DMS53 (cell line): ENCODE measurements at regions not wholly inside any gene's neighbourhood (a gene's known extent, or its start where the extent isn't known, plus 50 kb on each side); places are given as distances from the start of the nearest gene placed in this dataset.
"Not testable (repeated sequence)": the region's sequence is repeated elsewhere in the genome, so short reads cannot be mapped to it uniquely, and the experiment has no call there.

Experiments used
- DNase-seq: peaks from one replicate; lab custom pipeline; 2025; lab: John Stamatoyannopoulos, UW

GRCh38 chr14:30266290-30266689 lies 292.7 kb upstream of the G2E3 start:
- no peak for DNase-seq

- DNase-seq = no peak
Measured at GRCh38 chr14:30267141-30267540, 291.8 kb upstream of the G2E3 start.

GRCh38 chr14:30270200-30271161 lies 288.5 kb upstream of the G2E3 start:
- DNase-seq = peak; percentile 89

- no peak for DNase-seq
Measured at GRCh38 chr14:30271811-30272323, 287.1 kb upstream of the G2E3 start.

- DNase-seq = no peak
Measured at GRCh38 chr14:30272848-30273832, 285.8 kb upstream of the G2E3 start.

GRCh38 chr14:30275604-30276003 lies 283.4 kb upstream of the G2E3 start:
- DNase-seq = no peak

GRCh38 chr14:30277268-30277667 lies 281.7 kb upstream of the G2E3 start:
- no peak for DNase-seq

- not testable (repeated sequence) for DNase-seq
Measured at GRCh38 chr14:30278856-30279255, 280.1 kb upstream of the G2E3 start.

GRCh38 chr14:30283822-30284446 lies 275.0 kb upstream of the G2E3 start:
- peak; percentile 59 for DNase-seq

GRCh38 chr14:30284808-30285207 lies 274.1 kb upstream of the G2E3 start:
- DNase-seq = no peak

- DNase-seq = no peak
Measured at GRCh38 chr14:30287579-30288445, 271.1 kb upstream of the G2E3 start.

GRCh38 chr14:30290001-30290400 lies 269.0 kb upstream of the G2E3 start:
- DNase-seq = peak; percentile 66

GRCh38 chr14:30291216-30291615 lies 267.7 kb upstream of the G2E3 start:
- no peak for DNase-seq

GRCh38 chr14:30292541-30292940 lies 266.4 kb upstream of the G2E3 start:
- no peak for DNase-seq

- DNase-seq = peak; percentile 69
Measured at GRCh38 chr14:30295980-30296379, 263.0 kb upstream of the G2E3 start.

GRCh38 chr14:30296931-30297405 lies 262.0 kb upstream of the G2E3 start:
- no peak for DNase-seq

- no peak for DNase-seq
Measured at GRCh38 chr14:30297876-30298795, 260.8 kb upstream of the G2E3 start.

GRCh38 chr14:30299915-30300314 lies 259.0 kb upstream of the G2E3 start:
- DNase-seq = peak; percentile 27

- DNase-seq = no peak
Measured at GRCh38 chr14:30303350-30303749, 255.6 kb upstream of the G2E3 start.

GRCh38 chr14:30305346-30305745 lies 253.6 kb upstream of the G2E3 start:
- no peak for DNase-seq
